OCI-LY3 (cell line): ENCODE measurements at regions not wholly inside any gene's neighbourhood (a gene's known extent, or its start where the extent isn't known, plus 50 kb on each side); places are given as distances from the start of the nearest gene placed in this dataset.

Source experiments
- CTCF ChIP-seq: fragments of 200-600, 300-600 bp; sonication (generic); IDR thresholded peaks from 2 replicates; pipeline ENCODE4 v1.5.1; 2014; ENCODE audit warnings: antibody characterized with exemption, low read length, low read depth
- EZH2phosphoT487 ChIP-seq: fragments of 200-600 bp; shearing (Covaris generic); IDR thresholded peaks from 2 replicates; pipeline ENCODE4 v1.6.1; 2018; ENCODE audit warnings: antibody characterized with exemption, mixed run types, low read depth

GRCh38 chr4:10354746-10355145 is 102.5 kb downstream of the ZNF518B start:
- no peak for TF ChIP-seq EZH2phosphoT487
- no peak for TF ChIP-seq CTCF
